ENCODE measurements at regions not wholly inside any gene's neighbourhood (a gene's known extent, or its start where the extent isn't known, plus 50 kb on each side); places are given as distances from the start of the nearest gene placed in this dataset.

GRCh38 chr6:145115638-145116037 lies 619.7 kb downstream of the EPM2A start:
- intact Hi-C loops (cut with DNase I): no loop called here
- TF ChIP-seq POLR2A (IDR thresholded peaks at IDR 0.05): no peak
- no peaks in the 10 kb centered on the region for H3K4me1 ChIP-seq

DNA sequence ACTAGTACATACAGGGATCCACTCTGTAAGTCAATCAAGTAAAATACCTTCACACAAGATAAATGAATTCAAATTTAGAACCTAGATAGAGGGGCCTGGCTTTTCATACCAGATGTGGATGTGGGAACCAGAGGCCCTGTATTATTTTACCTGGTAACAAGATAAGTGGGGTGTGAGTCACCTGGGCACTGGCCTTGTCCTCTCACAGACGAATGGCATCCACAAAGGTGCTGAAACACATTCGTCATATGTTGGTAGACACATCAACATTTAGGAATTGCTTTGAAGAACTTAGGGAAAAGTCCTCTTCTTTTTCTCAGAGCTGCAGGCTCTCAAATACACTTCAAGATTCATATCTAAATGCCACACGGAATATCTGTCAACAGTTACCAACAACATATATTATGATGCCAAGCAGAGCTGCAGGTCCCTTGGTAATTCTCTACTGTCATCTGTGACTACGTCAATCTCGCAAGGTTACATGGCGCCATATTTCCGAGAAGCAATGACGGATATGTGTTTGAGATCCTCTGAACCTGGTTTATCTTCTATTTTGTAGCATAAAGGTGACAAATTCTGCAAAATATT lies 618.6 kb downstream of the EPM2A start:
- no peak overlapping the region for H3K4me3 ChIP-seq
- TF ChIP-seq POLR2A (IDR thresholded peaks at IDR 0.05) (no peak), POLR2AphosphoS5 (IDR thresholded peaks at IDR 0.05; ENCODE audit: insufficient read depth in 1 of 2, low read depth in 1 of 2) (no peak)
- TF ChIP-seq, protein P1, sequence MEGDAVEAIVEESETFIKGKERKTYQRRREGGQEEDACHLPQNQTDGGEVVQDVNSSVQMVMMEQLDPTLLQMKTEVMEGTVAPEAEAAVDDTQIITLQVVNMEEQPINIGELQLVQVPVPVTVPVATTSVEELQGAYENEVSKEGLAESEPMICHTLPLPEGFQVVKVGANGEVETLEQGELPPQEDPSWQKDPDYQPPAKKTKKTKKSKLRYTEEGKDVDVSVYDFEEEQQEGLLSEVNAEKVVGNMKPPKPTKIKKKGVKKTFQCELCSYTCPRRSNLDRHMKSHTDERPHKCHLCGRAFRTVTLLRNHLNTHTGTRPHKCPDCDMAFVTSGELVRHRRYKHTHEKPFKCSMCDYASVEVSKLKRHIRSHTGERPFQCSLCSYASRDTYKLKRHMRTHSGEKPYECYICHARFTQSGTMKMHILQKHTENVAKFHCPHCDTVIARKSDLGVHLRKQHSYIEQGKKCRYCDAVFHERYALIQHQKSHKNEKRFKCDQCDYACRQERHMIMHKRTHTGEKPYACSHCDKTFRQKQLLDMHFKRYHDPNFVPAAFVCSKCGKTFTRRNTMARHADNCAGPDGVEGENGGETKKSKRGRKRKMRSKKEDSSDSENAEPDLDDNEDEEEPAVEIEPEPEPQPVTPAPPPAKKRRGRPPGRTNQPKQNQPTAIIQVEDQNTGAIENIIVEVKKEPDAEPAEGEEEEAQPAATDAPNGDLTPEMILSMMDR (IDR thresholded peaks at IDR 0.05): no peak
- intact Hi-C loops (cut with DNase I): no loop called here

More at GRCh38 chr6:145115638-145116037, 619.7 kb downstream of the EPM2A start:
- no peak for DNase-seq (ENCODE audit: extremely low spot score in 2 of 2)
- Histone ChIP-seq H3K27ac (no peak overlapping the region), H3K4me3 (no peak overlapping the region), H3K36me3 (no peaks in the 10 kb centered on the region), H3K9me3 (no peaks in the 10 kb centered on the region), H3K27me3 (no peaks in the 10 kb centered on the region)

DNA sequence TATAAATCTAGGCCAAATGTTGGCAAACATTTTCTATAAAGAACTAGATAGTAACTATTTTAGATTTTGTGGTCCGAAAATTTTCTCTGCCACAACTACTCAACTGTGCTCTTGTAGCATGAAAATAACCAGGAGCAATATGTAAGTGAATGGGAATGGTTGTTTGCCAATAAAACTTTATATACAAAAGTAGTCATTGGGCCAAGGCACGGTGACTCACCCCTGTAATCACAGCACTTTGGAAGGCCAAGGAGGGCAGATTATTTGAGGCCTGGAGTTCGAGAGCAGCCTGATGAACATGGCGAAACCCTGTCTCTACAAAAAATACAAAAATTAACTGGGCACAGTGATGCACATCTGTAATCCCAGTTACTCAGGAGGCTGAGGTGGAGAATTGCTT lies 617.1 kb downstream of the EPM2A start:
- TF ChIP-seq, protein P1 (IDR thresholded peaks at IDR 0.05): no peak
- no peak for TF ChIP-seq POLR2A (IDR thresholded peaks at IDR 0.05)
- TF ChIP-seq POLR2AphosphoS5 (IDR thresholded peaks at IDR 0.05; ENCODE audit: insufficient read depth in 1 of 2, low read depth in 1 of 2): no peak
- no peaks in the 10 kb centered on the region for H3K9me3 ChIP-seq
- no peak overlapping the region for H3K4me3 ChIP-seq
- H3K27ac ChIP-seq: no peak overlapping the region
- H3K4me1 ChIP-seq: no peaks in the 10 kb centered on the region
- DNase-seq (ENCODE audit: extremely low spot score in 2 of 2): no peak
- no peaks in the 10 kb centered on the region for H3K27me3 ChIP-seq
- intact Hi-C loops (cut with DNase I): no loop called here
- no peaks in the 10 kb centered on the region for H3K36me3 ChIP-seq

More for the DNA sequence above, 618.6 kb downstream of the EPM2A start:
- Histone ChIP-seq H3K9me3 (no peaks in the 10 kb centered on the region), H3K27ac (no peak overlapping the region), H3K36me3 (no peaks in the 10 kb centered on the region), H3K27me3 (no peaks in the 10 kb centered on the region), H3K4me1 (no peaks in the 10 kb centered on the region)
- DNase-seq (ENCODE audit: extremely low spot score in 2 of 2): no peak

DNA sequence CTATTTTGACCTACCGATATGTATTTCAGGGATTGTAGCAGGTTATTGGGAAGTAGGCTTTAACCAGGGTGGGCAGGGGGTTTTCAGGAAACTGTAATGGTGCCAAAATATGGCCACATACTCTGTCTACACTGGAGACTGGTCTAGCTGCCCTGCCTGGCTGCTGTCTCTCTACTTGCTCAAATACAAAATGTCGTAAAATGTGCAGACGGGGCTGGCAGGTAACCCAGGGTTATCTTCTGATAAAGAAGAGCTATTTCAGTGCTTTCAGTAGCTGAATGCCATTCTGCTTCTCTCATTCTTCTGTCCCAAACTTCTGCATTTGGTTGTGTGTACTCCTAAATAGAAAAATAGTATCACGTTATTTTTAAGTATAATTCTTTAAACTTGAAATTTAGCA lies 616.2 kb downstream of the EPM2A start:
- no peak overlapping the region for H3K4me3 ChIP-seq
- H3K4me1 ChIP-seq: no peaks in the 10 kb centered on the region
- no peaks in the 10 kb centered on the region for H3K9me3 ChIP-seq
- H3K27ac ChIP-seq: no peak overlapping the region
- intact Hi-C loops (cut with DNase I): no loop called here
- H3K27me3 ChIP-seq: no peaks in the 10 kb centered on the region
- H3K36me3 ChIP-seq: no peaks in the 10 kb centered on the region
- TF ChIP-seq POLR2A (IDR thresholded peaks at IDR 0.05): no peak
- TF ChIP-seq, protein P1 (IDR thresholded peaks at IDR 0.05): no peak
- TF ChIP-seq POLR2AphosphoS5 (IDR thresholded peaks at IDR 0.05; ENCODE audit: insufficient read depth in 1 of 2, low read depth in 1 of 2): no peak
- no peak for DNase-seq (ENCODE audit: extremely low spot score in 2 of 2)

DNA sequence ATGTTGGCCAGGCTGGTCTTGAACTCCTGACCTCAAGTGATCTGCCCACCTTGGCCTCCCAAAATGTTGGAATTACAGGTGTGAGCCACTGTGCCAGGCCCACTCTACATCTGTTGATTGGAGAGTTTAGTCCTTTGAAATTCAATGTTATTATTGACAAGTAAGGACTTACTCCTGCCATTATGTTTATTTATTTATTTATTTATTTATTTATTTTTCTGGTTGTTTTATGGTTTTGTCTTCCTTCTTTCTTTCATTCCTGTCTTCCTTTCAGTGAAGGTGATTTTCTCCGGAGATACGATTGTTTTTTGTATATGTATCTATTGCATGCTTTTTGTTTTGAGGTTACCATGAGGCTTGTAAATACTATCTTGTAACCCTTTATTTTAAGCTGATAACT lies 602.6 kb downstream of the EPM2A start:
- no peak overlapping the region for H3K4me3 ChIP-seq
- no peaks in the 10 kb centered on the region for H3K36me3 ChIP-seq
- H3K4me1 ChIP-seq: no peaks in the 10 kb centered on the region
- no peaks in the 10 kb centered on the region for H3K9me3 ChIP-seq
- intact Hi-C loops (cut with DNase I): no loop called here
- no peak for DNase-seq (ENCODE audit: extremely low spot score in 2 of 2)
- H3K27ac ChIP-seq: no peak overlapping the region
- no peaks in the 10 kb centered on the region for H3K27me3 ChIP-seq
- TF ChIP-seq POLR2AphosphoS5 (IDR thresholded peaks at IDR 0.05; ENCODE audit: insufficient read depth in 1 of 2, low read depth in 1 of 2) (no peak), POLR2A (IDR thresholded peaks at IDR 0.05) (no peak)
- TF ChIP-seq, protein P1 (IDR thresholded peaks at IDR 0.05): no peak

Data from vagina (tissue), 2 donors.